Tibial nerve (tissue), 4 donors: ENCODE measurements at regions not wholly inside any gene's neighbourhood (a gene's known extent, or its start where the extent isn't known, plus 50 kb on each side); places are given as distances from the start of the nearest gene placed in this dataset.
"Not testable (repeated sequence)": the region's sequence is repeated elsewhere in the genome, so short reads cannot be mapped to it uniquely, and the experiment has no call there.

Source experiments
- DNase-seq, 2 donors: peaks; one replicate each; pipeline ENCODE4 v3.0.0-alpha.2; 2019; ENCODE audit warnings: low spot score in 2 of 2
- H3K27ac ChIP-seq, 4 donors: fragments of 200-600 bp; sonication (generic) in 3 of 4; one replicate each; pipeline ENCODE4 v1.5.1; 2017 to 2019; ENCODE audit warnings: mild to moderate bottlenecking in 1 of 4
- H3K27me3 ChIP-seq, 2 donors: fragments of 200-600 bp; sonication (generic) in 1 of 2; one replicate each; pipeline versions ENCODE4 v1.5.1 to v1.6.0; 2017 to 2019
- H3K36me3 ChIP-seq, 3 donors: fragments of 200-600 bp; sonication (generic); one replicate each; pipeline ENCODE4 v1.5.1; 2018 to 2019
- H3K4me1 ChIP-seq, 4 donors: fragments of 200-600 bp; sonication (generic) in 3 of 4; one replicate each; pipeline ENCODE4 v1.5.1; 2017 to 2019
- H3K4me3 ChIP-seq, 4 donors: fragments of 200-600 bp; sonication (generic) in 3 of 4; one replicate each; pipeline ENCODE4 v1.5.1; 2017 to 2019; ENCODE audit warnings: mild to moderate bottlenecking in 1 of 4, moderate library complexity in 1 of 4
- H3K9me3 ChIP-seq, 4 donors: fragments of 200-600 bp; sonication (generic) in 3 of 4; one replicate each; pipeline ENCODE4 v1.5.1; 2017 to 2019
- CTCF ChIP-seq, 5 experiments: fragments of 200-600 bp in 3 of 5; fragments of 450-650 bp in 2 of 5; sonication (generic) in 3 of 5; IDR thresholded peaks; one replicate each; pipeline ENCODE4 v1.5.1; 2016 to 2019; ENCODE audit warnings: antibody characterized with exemption in 5 of 5, mild to moderate bottlenecking in 3 of 5, moderate library complexity in 2 of 5
- EP300 ChIP-seq, 2 donors: sonication (generic); formaldehyde crosslinking; IDR thresholded peaks; one replicate each; pipeline ENCODE4 v1.6.1; 2017; ENCODE audit warnings: antibody characterized with exemption in 2 of 2, mild to moderate bottlenecking in 1 of 2
- POLR2A ChIP-seq, 2 donors: fragments of 450-650 bp; IDR thresholded peaks; one replicate each; pipeline ENCODE4 v1.6.1; 2017; ENCODE audit warnings: antibody characterized with exemption in 2 of 2, mild to moderate bottlenecking in 2 of 2, moderate library complexity in 2 of 2
- WGBS, 2 donors: methylation state at CpG; one replicate each; pipeline ENCODE4 v1.1.5; 2018; 5-methylcytosine and 5-hydroxymethylcytosine counted together

GRCh38 chr12:90216020-90216552 lies 507.4 kb upstream of the ATP2B1 start:
- Histone ChIP-seq H3K4me3 (no peak overlapping the region), H3K4me1 (no peaks in the 10 kb centered on the region), H3K27me3 (no peaks in the 10 kb centered on the region), H3K9me3 (no peaks in the 10 kb centered on the region), H3K27ac (no peak overlapping the region), H3K36me3 (no peaks in the 10 kb centered on the region)
- TF ChIP-seq POLR2A (IDR thresholded peaks at IDR 0.05) (no peak), EP300 (IDR thresholded peaks at IDR 0.05) (no peak), CTCF (IDR thresholded peaks at IDR 0.05) (no peak)
- WGBS, 2 donors = 68 to 82% methylated on average over 3 of the region's 3 CpGs
- DNase-seq = no peak

GRCh38 chr12:90211017-90211416 lies 502.4 kb upstream of the ATP2B1 start:
- H3K27ac ChIP-seq = no peak overlapping the region
- no peaks in the 10 kb centered on the region for H3K4me1 ChIP-seq
- 67 to 73% methylated on average over 1 of the region's 1 CpG for WGBS, 2 donors

GRCh38 chr12:90209029-90209428 lies 500.4 kb upstream of the ATP2B1 start:
- Histone ChIP-seq H3K9me3 (peaks cover 0 to 10% (median 0%) of the 10 kb centered on the region in 4 donors), H3K27me3 (no peaks in the 10 kb centered on the region), H3K36me3 (no peaks in the 10 kb centered on the region), H3K4me3 (no peak overlapping the region), H3K27ac (no peak overlapping the region), H3K4me1 (no peaks in the 10 kb centered on the region)
- 93 to 100% methylated on average over 1 of the region's 1 CpG for WGBS, 2 donors
- no peak for DNase-seq
- TF ChIP-seq CTCF (IDR thresholded peaks at IDR 0.05) (no peak), EP300 (IDR thresholded peaks at IDR 0.05) (no peak), POLR2A (IDR thresholded peaks at IDR 0.05) (no peak)

More at GRCh38 chr12:90211017-90211416, 502.4 kb upstream of the ATP2B1 start:
- H3K36me3 ChIP-seq = no peaks in the 10 kb centered on the region
- TF ChIP-seq EP300 (IDR thresholded peaks at IDR 0.05) (no peak), POLR2A (IDR thresholded peaks at IDR 0.05) (no peak), CTCF (IDR thresholded peaks at IDR 0.05) (no peak)
- H3K9me3 ChIP-seq = peaks cover 0 to 10% (median 0%) of the 10 kb centered on the region in 4 donors
- H3K4me3 ChIP-seq = no peak overlapping the region
- DNase-seq = no peak
- no peaks in the 10 kb centered on the region for H3K27me3 ChIP-seq

GRCh38 chr12:90208379-90208778 lies 499.7 kb upstream of the ATP2B1 start:
- not testable (repeated sequence) for H3K27me3 ChIP-seq, DNase-seq, H3K27ac ChIP-seq, H3K9me3 ChIP-seq, H3K4me3 ChIP-seq, H3K4me1 ChIP-seq, H3K36me3 ChIP-seq

- H3K36me3 ChIP-seq = no peaks in the 10 kb centered on the region
- H3K4me1 ChIP-seq = no peaks in the 10 kb centered on the region
- 69 to 88% methylated on average over 3 of the region's 3 CpGs for WGBS, 2 donors
- no peak overlapping the region for H3K4me3 ChIP-seq
- no peak for DNase-seq
- no peak overlapping the region for H3K27ac ChIP-seq
- H3K27me3 ChIP-seq = no peaks in the 10 kb centered on the region
- peaks cover 0 to 10% (median 0%) of the 10 kb centered on the region in 4 donors for H3K9me3 ChIP-seq
- no peak for TF ChIP-seq CTCF (IDR thresholded peaks at IDR 0.05)
- no peak for TF ChIP-seq POLR2A (IDR thresholded peaks at IDR 0.05)
- TF ChIP-seq EP300 (IDR thresholded peaks at IDR 0.05) = no peak
These were observed 499.2 kb upstream of the ATP2B1 start for GRCh38 chr12:90207799-90208198.

GRCh38 chr12:90205165-90205564 lies 496.5 kb upstream of the ATP2B1 start:
- Histone ChIP-seq H3K36me3 (no peaks in the 10 kb centered on the region), H3K4me3 (no peak overlapping the region), H3K27me3 (no peaks in the 10 kb centered on the region), H3K27ac (no peak overlapping the region), H3K9me3 (peaks cover 0 to 10% (median 0%) of the 10 kb centered on the region in 4 donors), H3K4me1 (no peaks in the 10 kb centered on the region)
- DNase-seq = no peak
- WGBS, 2 donors = 93 to 94% methylated on average over 2 of the region's 2 CpGs
- no peak for TF ChIP-seq CTCF (IDR thresholded peaks at IDR 0.05)
- TF ChIP-seq EP300 (IDR thresholded peaks at IDR 0.05) = no peak
- TF ChIP-seq POLR2A (IDR thresholded peaks at IDR 0.05) = no peak
